DND-41 (cell line): ENCODE measurements at regions not wholly inside any gene's neighbourhood (a gene's known extent, or its start where the extent isn't known, plus 50 kb on each side); places are given as distances from the start of the nearest gene placed in this dataset.
"Not testable (repeated sequence)": the region's sequence is repeated elsewhere in the genome, so short reads cannot be mapped to it uniquely, and the experiment has no call there.

Experiments
- ATAC-seq: fragments of 200-7000 bp; cut with Tn5 transposase; 3 replicates; pipeline ENCODE4 v1.9.1; 2021; ENCODE audit warnings: low read depth; ENCODE audit not compliant: insufficient read depth
- DNase-seq: peaks from one replicate; pipeline ENCODE4 v3.0.0-alpha.2; 2020
- H2AFZ ChIP-seq: 2 replicates; pipeline ENCODE4 v1.6.0; 2012; ENCODE audit warnings: low read depth, low read length
- H3K27ac ChIP-seq: 2 replicates; pipeline ENCODE4 v1.5.1; 2012; ENCODE audit warnings: low read length, inconsistent platforms
- H3K27me3 ChIP-seq: fragments of 200-600 bp; sonication (generic); 2 replicates; pipeline ENCODE4 v1.6.0; 2012; ENCODE audit warnings: low read length, mild to moderate bottlenecking, inconsistent platforms; ENCODE audit not compliant: insufficient read depth, poor library complexity
- H3K36me3 ChIP-seq: 2 replicates; pipeline ENCODE4 v1.5.1; 2012; ENCODE audit warnings: low read length, inconsistent platforms; ENCODE audit not compliant: insufficient read depth
- H3K4me1 ChIP-seq: 2 replicates; pipeline ENCODE4 v1.5.1; 2012; ENCODE audit warnings: mild to moderate bottlenecking, low read length; ENCODE audit not compliant: insufficient read depth
- H3K4me2 ChIP-seq: 2 replicates; pipeline ENCODE4 v1.6.0; 2012; ENCODE audit warnings: mild to moderate bottlenecking, moderate library complexity, low read length, inconsistent platforms; ENCODE audit not compliant: insufficient read depth
- H3K4me3 ChIP-seq, 2 experiments: fragments of 200-600 bp in 1 of 2; shearing (Covaris generic) in 1 of 2; 2 replicates each; pipeline ENCODE4 v1.5.1; 2012 to 2016; ENCODE audit warnings: inconsistent platforms in 2 of 2, low read length in 2 of 2, mild to moderate bottlenecking in 2 of 2, low read depth in 1 of 2, moderate library complexity in 1 of 2
- H3K79me2 ChIP-seq: 2 replicates; pipeline ENCODE4 v1.6.0; 2012; ENCODE audit warnings: low read length, inconsistent platforms; ENCODE audit not compliant: insufficient read depth
- H3K9ac ChIP-seq: 2 replicates; pipeline ENCODE4 v1.6.0; 2012; ENCODE audit warnings: low read depth, mild to moderate bottlenecking, inconsistent platforms, low read length, moderate library complexity
- H3K9me3 ChIP-seq: 2 replicates; pipeline ENCODE4 v1.5.1; 2012; ENCODE audit warnings: low read length, moderate library complexity, mild to moderate bottlenecking, inconsistent platforms; ENCODE audit not compliant: insufficient read depth, severe bottlenecking
- H4K20me1 ChIP-seq: 2 replicates; pipeline ENCODE4 v1.6.0; 2012; ENCODE audit warnings: low read length; ENCODE audit not compliant: insufficient read depth
- EZH2 ChIP-seq: IDR thresholded peaks from 3 replicates; pipeline ENCODE4 v1.6.1; 2012; ENCODE audit warnings: borderline replicate concordance, low read depth, mild to moderate bottlenecking, moderate library complexity, low read length, inconsistent platforms; ENCODE audit not compliant: severe bottlenecking
- TF ChIP-seq, protein P1 (sequence below): IDR thresholded peaks from 2 replicates; pipeline ENCODE4 v1.5.1; 2012; ENCODE audit warnings: borderline replicate concordance, low read length, moderate library complexity, mild to moderate bottlenecking; ENCODE audit not compliant: poor library complexity, severe bottlenecking; ENCODE audit errors: extremely low read depth

DNA sequence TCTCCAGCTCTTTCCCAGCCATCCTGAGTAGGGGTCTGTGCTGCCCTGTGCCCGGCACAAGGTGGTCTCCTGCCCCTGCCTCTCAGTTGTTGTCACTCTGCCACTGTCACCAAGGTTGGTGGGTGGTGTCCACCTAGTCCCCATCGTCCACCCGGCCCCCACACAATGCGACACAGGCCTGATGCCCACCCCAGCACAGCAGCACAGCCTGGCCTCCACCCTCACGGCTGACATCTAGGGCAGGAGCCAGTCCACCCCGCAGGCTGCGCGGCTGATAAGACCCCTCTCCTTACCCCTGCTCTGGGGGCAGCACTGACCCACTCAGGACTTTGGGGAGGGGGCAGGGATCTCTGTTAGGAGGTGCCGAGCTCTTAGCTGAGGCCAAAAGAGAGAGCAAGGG lies 198.3 kb downstream of the LIPI start:
- Histone ChIP-seq H3K9me3 (no peaks in the 10 kb centered on the region), H4K20me1 (no peaks in the 10 kb centered on the region), H3K36me3 (no peaks in the 10 kb centered on the region), H3K79me2 (no peaks in the 10 kb centered on the region), H3K27ac (no peak overlapping the region), H3K4me1 (no peaks in the 10 kb centered on the region), H2AFZ (no peak overlapping the region), H3K27me3 (no peaks in the 10 kb centered on the region), H3K4me3 (no peak overlapping the region), H3K4me2 (no peak overlapping the region), H3K9ac (no peak overlapping the region)
- ATAC-seq (no peak), DNase-seq (no peak)
- TF ChIP-seq EZH2, result no peak
- TF ChIP-seq, protein P1, sequence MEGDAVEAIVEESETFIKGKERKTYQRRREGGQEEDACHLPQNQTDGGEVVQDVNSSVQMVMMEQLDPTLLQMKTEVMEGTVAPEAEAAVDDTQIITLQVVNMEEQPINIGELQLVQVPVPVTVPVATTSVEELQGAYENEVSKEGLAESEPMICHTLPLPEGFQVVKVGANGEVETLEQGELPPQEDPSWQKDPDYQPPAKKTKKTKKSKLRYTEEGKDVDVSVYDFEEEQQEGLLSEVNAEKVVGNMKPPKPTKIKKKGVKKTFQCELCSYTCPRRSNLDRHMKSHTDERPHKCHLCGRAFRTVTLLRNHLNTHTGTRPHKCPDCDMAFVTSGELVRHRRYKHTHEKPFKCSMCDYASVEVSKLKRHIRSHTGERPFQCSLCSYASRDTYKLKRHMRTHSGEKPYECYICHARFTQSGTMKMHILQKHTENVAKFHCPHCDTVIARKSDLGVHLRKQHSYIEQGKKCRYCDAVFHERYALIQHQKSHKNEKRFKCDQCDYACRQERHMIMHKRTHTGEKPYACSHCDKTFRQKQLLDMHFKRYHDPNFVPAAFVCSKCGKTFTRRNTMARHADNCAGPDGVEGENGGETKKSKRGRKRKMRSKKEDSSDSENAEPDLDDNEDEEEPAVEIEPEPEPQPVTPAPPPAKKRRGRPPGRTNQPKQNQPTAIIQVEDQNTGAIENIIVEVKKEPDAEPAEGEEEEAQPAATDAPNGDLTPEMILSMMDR, result no peak

DNA sequence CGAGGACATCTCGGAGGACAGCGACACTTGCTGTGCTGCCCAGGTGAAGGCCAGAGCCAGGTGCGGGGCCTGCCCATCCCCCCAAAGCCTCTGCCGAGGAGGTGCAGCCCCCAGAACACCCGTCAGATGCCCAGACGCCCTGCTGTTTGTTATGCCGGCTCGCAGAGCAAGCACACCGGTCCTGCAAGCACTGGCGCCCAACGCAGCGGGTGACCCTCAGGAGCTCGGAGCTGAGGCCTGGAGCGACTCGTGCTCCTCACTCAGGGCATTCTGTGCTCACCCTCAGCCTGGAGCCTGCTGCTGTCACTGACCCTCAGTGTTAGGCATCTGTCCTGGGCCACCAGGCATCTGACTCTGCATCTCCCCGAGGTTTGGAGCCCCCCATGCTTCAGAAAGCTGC lies 199.0 kb downstream of the LIPI start:
- not testable (repeated sequence) for H3K36me3 ChIP-seq, H2AFZ ChIP-seq, ATAC-seq, H4K20me1 ChIP-seq, H3K27ac ChIP-seq, H3K4me3 ChIP-seq, H3K4me2 ChIP-seq, H3K79me2 ChIP-seq, H3K9me3 ChIP-seq, H3K27me3 ChIP-seq, DNase-seq, H3K4me1 ChIP-seq, H3K9ac ChIP-seq

DNA sequence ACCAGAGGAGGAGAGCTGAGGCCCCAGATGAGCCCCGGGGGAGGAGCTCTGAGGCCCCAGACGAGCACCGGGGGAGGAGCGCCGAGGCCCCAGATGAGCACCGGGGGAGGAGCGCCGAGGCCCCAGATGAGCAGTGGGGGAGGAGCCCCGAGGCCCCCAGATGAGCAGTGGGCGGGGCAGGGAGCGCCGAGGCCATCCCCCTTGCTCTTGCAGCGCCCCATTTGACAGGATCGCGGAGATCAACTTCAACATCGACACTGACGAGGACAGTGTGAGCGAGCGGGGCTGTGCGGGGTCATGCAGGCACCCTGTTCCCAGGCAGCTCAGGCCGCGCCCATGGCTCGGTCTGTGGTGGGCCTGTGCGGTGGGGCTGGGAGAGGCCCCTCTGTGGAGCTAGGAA lies 199.6 kb downstream of the LIPI start:
- H3K27me3 ChIP-seq, H2AFZ ChIP-seq, DNase-seq, H3K79me2 ChIP-seq, H3K4me2 ChIP-seq, H3K4me1 ChIP-seq, H3K27ac ChIP-seq, H4K20me1 ChIP-seq, H3K4me3 ChIP-seq, H3K9me3 ChIP-seq, H3K36me3 ChIP-seq, H3K9ac ChIP-seq: not testable (repeated sequence)
- ATAC-seq, result 0 out of 3 replicates have a peak, but pooled peaks have one; percentile 11

DNA sequence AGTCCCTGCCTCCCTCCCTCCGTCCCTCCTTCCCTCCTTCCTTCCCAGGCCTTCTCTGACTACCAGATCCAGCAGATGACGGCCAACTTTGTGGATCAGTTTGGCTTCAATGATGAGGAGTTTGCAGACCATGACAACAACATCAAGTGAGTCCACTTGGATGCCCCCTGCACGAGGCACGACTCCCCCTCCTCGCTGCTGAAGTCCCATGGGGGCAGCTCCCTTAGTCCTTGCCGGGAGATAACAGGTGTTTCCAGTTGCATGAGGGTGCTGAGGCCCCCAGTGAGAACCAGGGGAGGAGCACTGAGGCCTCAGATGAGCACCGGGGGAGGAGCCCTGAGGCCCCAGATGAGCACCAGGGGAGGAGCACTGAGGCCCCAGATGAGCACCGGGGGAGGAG lies 200.0 kb downstream of the LIPI start:
- Histone ChIP-seq H3K79me2 (no peaks in the 10 kb centered on the region), H3K4me1 (no peaks in the 10 kb centered on the region), H4K20me1 (no peaks in the 10 kb centered on the region), H3K4me2 (no peak overlapping the region), H3K27me3 (no peaks in the 10 kb centered on the region), H3K4me3 (no peak overlapping the region), H2AFZ (no peak overlapping the region), H3K27ac (no peak overlapping the region), H3K9me3 (no peaks in the 10 kb centered on the region), H3K36me3 (no peaks in the 10 kb centered on the region), H3K9ac (no peak overlapping the region)
- no peak for TF ChIP-seq EZH2
- TF ChIP-seq, protein P1, result no peak
- DNase-seq (no peak), ATAC-seq (no peak)

DNA sequence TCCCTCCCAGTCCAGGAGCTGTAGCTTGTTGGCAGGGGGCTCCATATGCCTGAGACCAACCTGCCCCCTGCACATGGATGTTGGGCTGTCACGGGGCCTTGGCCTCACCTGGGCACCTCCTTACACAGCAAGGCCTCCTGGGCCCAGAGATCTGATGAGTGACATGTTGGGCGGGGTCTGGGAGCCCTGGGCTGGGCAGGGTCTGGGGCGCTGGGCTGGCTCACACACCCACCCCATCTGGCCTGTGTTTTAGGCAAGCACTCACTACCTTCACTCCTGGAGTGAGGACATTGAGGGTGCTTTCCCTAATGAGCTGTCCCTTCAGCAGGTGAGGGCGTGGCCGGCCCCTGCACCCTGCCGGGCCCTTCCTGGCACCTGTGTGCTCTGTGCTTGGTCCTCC lies 200.8 kb downstream of the LIPI start:
- not testable (repeated sequence) for H3K4me1 ChIP-seq, H3K27ac ChIP-seq, ATAC-seq, H3K4me3 ChIP-seq, H4K20me1 ChIP-seq, H3K4me2 ChIP-seq, H3K27me3 ChIP-seq, H3K9ac ChIP-seq, H3K79me2 ChIP-seq, DNase-seq, H3K36me3 ChIP-seq, H3K9me3 ChIP-seq, H2AFZ ChIP-seq

DNA sequence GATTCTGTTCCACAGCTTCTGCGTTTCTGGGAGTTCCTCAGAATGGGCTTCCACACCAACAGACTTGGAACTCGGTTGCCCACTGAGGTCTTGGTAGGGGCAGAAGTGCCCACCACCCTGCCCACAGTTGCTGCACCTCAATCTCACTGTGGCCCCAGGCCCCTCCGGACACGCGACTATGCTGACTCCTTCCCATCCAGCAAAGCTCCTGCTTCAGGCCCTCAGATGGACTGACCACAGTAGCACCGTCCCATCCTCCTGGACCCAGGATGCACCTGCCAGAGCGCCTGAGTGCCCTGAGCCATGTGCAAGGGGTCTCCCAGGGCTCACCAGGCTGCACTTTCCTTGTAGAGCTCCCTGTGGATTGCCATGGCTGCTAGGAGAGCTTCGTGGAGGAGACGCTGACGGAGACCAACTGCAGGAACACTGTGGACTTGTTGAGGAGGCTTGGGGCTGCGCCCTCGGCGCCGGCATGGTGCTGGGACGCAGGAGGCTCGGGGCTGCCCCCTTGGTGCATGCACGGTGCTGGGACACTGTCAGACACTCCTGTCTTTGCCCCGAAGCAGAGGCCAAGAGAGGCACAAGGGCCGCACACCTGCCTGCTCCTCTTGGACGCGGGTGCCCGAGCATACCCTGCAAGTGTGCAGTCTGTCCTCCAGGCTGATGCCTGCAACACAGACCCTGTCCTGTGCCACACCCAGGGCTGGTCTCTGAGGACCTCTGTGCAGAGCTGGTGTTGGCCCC lies 201.3 kb downstream of the LIPI start:
- not testable (repeated sequence) for H3K27me3 ChIP-seq, H4K20me1 ChIP-seq, H3K4me3 ChIP-seq, H3K9ac ChIP-seq, H3K79me2 ChIP-seq, H3K36me3 ChIP-seq, H2AFZ ChIP-seq, H3K4me1 ChIP-seq, H3K27ac ChIP-seq, DNase-seq, H3K9me3 ChIP-seq, ATAC-seq, H3K4me2 ChIP-seq
